ENCODE measurements at regions not wholly inside any gene's neighbourhood (a gene's known extent, or its start where the extent isn't known, plus 50 kb on each side); places are given as distances from the start of the nearest gene placed in this dataset.

DNA sequence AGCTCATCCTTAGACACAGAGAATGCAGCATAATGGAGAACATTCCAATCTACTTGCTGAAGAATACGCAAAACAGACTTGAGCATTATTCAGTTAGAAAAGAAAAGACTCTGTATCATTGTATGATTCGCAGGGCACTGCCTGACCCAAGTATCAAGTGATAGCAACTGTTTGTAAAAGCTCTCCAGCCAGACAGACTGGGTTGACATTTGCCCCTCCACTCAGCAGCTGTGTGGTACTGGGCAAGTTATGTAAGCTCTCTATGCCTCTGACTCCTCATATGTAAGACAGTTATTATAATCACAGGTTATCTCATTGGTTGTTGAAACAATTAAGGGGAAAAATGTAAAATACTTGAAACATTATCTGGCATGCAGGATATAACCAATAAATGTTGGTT is 505.0 kb downstream of the ELAVL2 start:
- H3K4me1 ChIP-seq, result no peaks in the 10 kb centered on the region
- no peaks in the 10 kb centered on the region for H3K27me3 ChIP-seq
- no peak for DNase-seq
- no peaks in the 10 kb centered on the region for H3K36me3 ChIP-seq
- no peak for TF ChIP-seq CTCF (IDR thresholded peaks at IDR 0.05; ENCODE audit: low read depth, low read length)
- H3K9me3 ChIP-seq, result peaks cover 2% of the 10 kb centered on the region
- H3K4me3 ChIP-seq (ENCODE audit: low read depth, low read length), result no peak overlapping the region

GRCh38 chr9:23322392-23322791 is 503.6 kb downstream of the ELAVL2 start:
- no peak for TF ChIP-seq CTCF (IDR thresholded peaks at IDR 0.05; ENCODE audit: low read depth, low read length)
- no peak overlapping the region for H3K4me3 ChIP-seq (ENCODE audit: low read depth, low read length)
- no peak for DNase-seq

GRCh38 chr9:23324511-23324910 is 501.5 kb downstream of the ELAVL2 start:
- no peak overlapping the region for H3K4me3 ChIP-seq (ENCODE audit: low read depth, low read length)
- no peaks in the 10 kb centered on the region for H3K27me3 ChIP-seq
- DNase-seq, result no peak
- no peaks in the 10 kb centered on the region; the same call in 1 of the 2 replicates for H3K9me3 ChIP-seq
- H3K36me3 ChIP-seq, result no peaks in the 10 kb centered on the region
- no peak for TF ChIP-seq CTCF (IDR thresholded peaks at IDR 0.05; ENCODE audit: low read depth, low read length)
- H3K4me1 ChIP-seq, result no peaks in the 10 kb centered on the region

More at GRCh38 chr9:23322392-23322791, 503.6 kb downstream of the ELAVL2 start:
- peaks cover 2% of the 10 kb centered on the region for H3K9me3 ChIP-seq
- H3K4me1 ChIP-seq, result no peaks in the 10 kb centered on the region
- H3K36me3 ChIP-seq, result no peaks in the 10 kb centered on the region
- no peaks in the 10 kb centered on the region for H3K27me3 ChIP-seq

- H3K36me3 ChIP-seq, result no peaks in the 10 kb centered on the region
- no peak for TF ChIP-seq CTCF (IDR thresholded peaks at IDR 0.05; ENCODE audit: low read depth, low read length)
Observed at GRCh38 chr9:23326597-23326996, 499.4 kb downstream of the ELAVL2 start.

DNA sequence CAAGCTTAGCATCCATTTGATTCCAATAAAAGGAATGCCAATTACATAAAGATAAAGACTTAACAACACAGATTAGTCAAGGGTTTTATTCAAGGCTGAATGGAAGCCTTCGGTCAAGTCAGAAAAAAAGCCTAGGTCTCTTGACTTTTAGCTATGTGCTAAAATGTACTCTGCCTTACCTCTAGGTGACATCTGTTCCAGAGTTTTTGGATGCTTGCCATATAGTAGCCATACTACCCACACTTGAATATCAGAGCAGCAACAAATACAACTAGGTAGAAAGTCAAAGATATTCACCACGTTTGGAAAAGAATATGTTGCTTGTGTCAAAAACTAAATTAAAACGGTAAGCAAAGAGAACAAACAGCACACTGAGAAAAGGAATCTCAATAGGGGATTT is 484.7 kb downstream of the ELAVL2 start:
- H3K27me3 ChIP-seq, result no peaks in the 10 kb centered on the region
- TF ChIP-seq CTCF (IDR thresholded peaks at IDR 0.05; ENCODE audit: low read depth, low read length), result no peak
- H3K36me3 ChIP-seq, result no peaks in the 10 kb centered on the region
- no peaks in the 10 kb centered on the region for H3K9me3 ChIP-seq
- no peaks in the 10 kb centered on the region for H3K4me1 ChIP-seq
- no peak for DNase-seq
- no peak overlapping the region for H3K4me3 ChIP-seq (ENCODE audit: low read depth, low read length)

More at GRCh38 chr9:23326597-23326996, 499.4 kb downstream of the ELAVL2 start:
- DNase-seq, result no peak
- Histone ChIP-seq H3K4me1 (no peaks in the 10 kb centered on the region), H3K27me3 (no peaks in the 10 kb centered on the region), H3K9me3 (no peaks in the 10 kb centered on the region; the same call in 1 of the 2 replicates), H3K4me3 (ENCODE audit: low read depth, low read length) (no peak overlapping the region)

GRCh38 chr9:23342291-23342690 is 483.7 kb downstream of the ELAVL2 start:
- no peaks in the 10 kb centered on the region for H3K36me3 ChIP-seq
- H3K9me3 ChIP-seq, result no peaks in the 10 kb centered on the region
- H3K4me1 ChIP-seq, result no peaks in the 10 kb centered on the region
- H3K4me3 ChIP-seq (ENCODE audit: low read depth, low read length), result no peak overlapping the region
- no peak for TF ChIP-seq CTCF (IDR thresholded peaks at IDR 0.05; ENCODE audit: low read depth, low read length)
- DNase-seq, result no peak
- H3K27me3 ChIP-seq, result no peaks in the 10 kb centered on the region
